ENCODE measurements at regions not wholly inside any gene's neighbourhood (a gene's known extent, or its start where the extent isn't known, plus 50 kb on each side); places are given as distances from the start of the nearest gene placed in this dataset.

- TF ChIP-seq FOS (IDR thresholded peaks at IDR 0.05; ENCODE audit: low read depth, low read length) (no peak), CTCF (conservative IDR thresholded peaks at IDR 0.05; ENCODE audit: low read depth, low read length) (peak; percentile 98), MAZ (IDR thresholded peaks at IDR 0.05; ENCODE audit: borderline replicate concordance, low read depth, low read length) (no peak), RCOR1 (IDR thresholded peaks at IDR 0.05; ENCODE audit: insufficient replicate concordance, low read length) (no peak), POLR2A (IDR thresholded peaks at IDR 0.05; ENCODE audit: low read depth, low read length) (peak; percentile 64; the same call in 1 of the 2 replicates), CEBPB (IDR thresholded peaks at IDR 0.05; ENCODE audit: low read depth, low read length) (no peak), SMC3 (IDR thresholded peaks at IDR 0.05; ENCODE audit: low read depth, low read length) (peak; percentile 98)
Measured at GRCh38 chr10:28381903-28382347, 79.1 kb upstream of the MPP7 start.

Measured in IMR-90 (cell line).